Lower leg skin (tissue), 4 donors: ENCODE measurements at regions not wholly inside any gene's neighbourhood (a gene's known extent, or its start where the extent isn't known, plus 50 kb on each side); places are given as distances from the start of the nearest gene placed in this dataset.
"Not testable (repeated sequence)": the region's sequence is repeated elsewhere in the genome, so short reads cannot be mapped to it uniquely, and the experiment has no call there.

Source experiments
- DNase-seq, 2 donors: peaks; one replicate each; pipeline ENCODE4 v3.0.0-alpha.2; 2019; ENCODE audit warnings: low spot score in 2 of 2
- H3K4me3 ChIP-seq: fragments of 200-600 bp; sonication (generic); 2 replicates; pipeline ENCODE4 v1.5.1; 2017; ENCODE audit warnings: mild to moderate bottlenecking, low read depth; ENCODE audit not compliant: poor library complexity, severe bottlenecking
- CTCF ChIP-seq, 3 donors: fragments of 450-650 bp; IDR thresholded peaks; one replicate each; pipeline ENCODE4 v1.5.1; 2016; ENCODE audit warnings: antibody characterized with exemption in 3 of 3, mild to moderate bottlenecking in 3 of 3, moderate library complexity in 2 of 3
- POLR2A ChIP-seq, 2 donors: fragments of 450-650 bp; IDR thresholded peaks; one replicate each; pipeline ENCODE4 v1.6.1; 2016 to 2017; ENCODE audit warnings: antibody characterized with exemption in 2 of 2, mild to moderate bottlenecking in 1 of 2, moderate library complexity in 1 of 2
- WGBS, 2 donors: methylation state at CpG; one replicate each; pipeline ENCODE4 v1.1.5; 2018; 5-methylcytosine and 5-hydroxymethylcytosine counted together
- intact Hi-C: fragments of 100-400 bp; cut with DNase I; formaldehyde crosslinking; loops from one replicate; pipeline ENCODE4 v1.15.0; 2023; ENCODE audit warnings: low total_unique reads

- H3K4me3 ChIP-seq, result no peak overlapping the region
- intact Hi-C loops, result no loop called here
- TF ChIP-seq CTCF (IDR thresholded peaks at IDR 0.05), result no peak
- TF ChIP-seq POLR2A (IDR thresholded peaks at IDR 0.05), result no peak
- no peak for DNase-seq
- 46 to 55% methylated on average over 2 of the region's 2 CpGs for WGBS, 2 donors
Observed at GRCh38 chr2:35220461-35220860, 1135.1 kb upstream of the CRIM1 start.

DNA sequence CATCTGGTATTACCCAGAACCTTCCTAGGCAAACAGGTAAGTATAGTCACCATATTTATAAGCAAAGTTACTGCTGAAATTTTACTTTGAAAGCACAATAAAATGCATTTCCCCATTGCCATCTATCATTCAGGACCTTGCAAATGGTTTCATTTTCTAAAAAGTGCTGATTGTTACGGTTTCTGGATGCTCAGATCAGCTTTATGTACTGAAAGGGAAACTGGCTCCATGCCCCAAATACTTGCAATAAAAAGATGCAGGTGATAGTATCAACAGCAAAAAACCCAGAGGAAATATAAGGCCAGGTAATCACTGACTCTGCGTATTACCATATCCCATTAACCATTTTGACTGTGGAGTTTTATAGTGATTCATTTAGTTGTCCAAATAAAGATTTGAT lies 1150.7 kb upstream of the CRIM1 start:
- no peak for DNase-seq
- WGBS, 2 donors, result 42 to 52% methylated on average over 2 of the region's 2 CpGs

DNA sequence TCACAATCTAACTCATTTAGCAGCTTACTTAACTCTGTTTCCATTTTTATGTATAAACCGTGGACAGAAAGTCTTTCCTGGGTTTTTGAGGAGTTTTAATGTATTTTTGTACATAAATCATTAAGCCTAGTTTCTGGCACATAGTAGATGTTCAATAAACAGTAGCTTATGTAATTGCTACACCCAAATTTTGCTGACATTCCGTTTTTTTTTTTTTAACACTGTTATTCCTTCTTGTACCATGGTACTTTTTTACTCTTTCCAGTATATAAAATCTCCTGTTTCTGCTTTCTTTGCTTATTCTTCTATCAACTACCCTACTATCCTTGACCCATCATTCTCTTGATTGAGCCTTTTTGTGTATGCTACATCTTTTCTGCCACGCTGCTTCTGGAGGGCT lies 1151.3 kb upstream of the CRIM1 start:
- no peak for TF ChIP-seq POLR2A (IDR thresholded peaks at IDR 0.05)
- no peak for TF ChIP-seq CTCF (IDR thresholded peaks at IDR 0.05)
- no peak overlapping the region for H3K4me3 ChIP-seq
- intact Hi-C loops, result no loop called here
- no peak for DNase-seq
- WGBS, 2 donors, result 64 to 68% methylated on average over 3 of the region's 3 CpGs

More for the DNA sequence above, 1150.7 kb upstream of the CRIM1 start:
- no peak for TF ChIP-seq CTCF (IDR thresholded peaks at IDR 0.05)
- no peak for TF ChIP-seq POLR2A (IDR thresholded peaks at IDR 0.05)
- no peak overlapping the region for H3K4me3 ChIP-seq
- intact Hi-C loops, result loop anchor here (5.0 kb wide), 1 partner anchor 552 kb away; no protein-coding TSS in a partner anchor

GRCh38 chr2:35199298-35199697 lies 1156.3 kb upstream of the CRIM1 start:
- no peak overlapping the region for H3K4me3 ChIP-seq
- WGBS, 2 donors, result 60 to 67% methylated on average over 4 of the region's 4 CpGs
- TF ChIP-seq POLR2A (IDR thresholded peaks at IDR 0.05) (no peak), CTCF (IDR thresholded peaks at IDR 0.05) (no peak)
- intact Hi-C loops, result no loop called here
- no peak for DNase-seq

DNA sequence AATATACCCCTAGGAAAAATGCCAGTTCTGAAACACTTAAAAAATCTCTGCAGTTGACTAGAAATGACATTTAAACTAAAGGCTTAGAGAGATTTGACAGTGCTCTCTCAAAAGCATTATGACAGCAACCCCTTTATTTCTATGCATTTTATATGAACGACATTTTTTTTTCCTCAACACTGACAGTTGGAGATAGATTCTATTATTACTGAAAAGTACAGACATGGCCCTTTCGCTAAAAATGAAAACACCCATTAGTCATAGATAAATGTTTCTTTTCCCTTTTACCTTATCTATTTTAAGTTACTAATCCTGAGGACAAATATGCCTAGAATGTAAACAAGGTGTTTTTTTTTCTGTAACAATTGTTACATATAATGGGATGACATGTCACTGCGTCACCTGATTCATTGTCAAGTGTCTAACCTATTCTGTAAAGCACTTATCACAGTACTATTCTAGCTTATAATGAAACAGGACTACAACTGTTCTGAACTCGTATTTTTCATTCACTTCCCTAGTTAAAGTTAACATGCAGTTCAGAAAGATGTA lies 1169.6 kb upstream of the CRIM1 start:
- no peak for DNase-seq
- intact Hi-C loops, result no loop called here
- no peak for TF ChIP-seq CTCF (IDR thresholded peaks at IDR 0.05)
- no peak for TF ChIP-seq POLR2A (IDR thresholded peaks at IDR 0.05)
- WGBS, 2 donors, result 68 to 74% methylated on average over 4 of the region's 4 CpGs
- H3K4me3 ChIP-seq, result no peak overlapping the region

GRCh38 chr2:35184471-35184870 lies 1171.1 kb upstream of the CRIM1 start:
- DNase-seq, result no peak
- WGBS, 2 donors, result 69 to 79% methylated on average over 1 of the region's 1 CpG
- no peak for TF ChIP-seq POLR2A (IDR thresholded peaks at IDR 0.05)
- no peak for TF ChIP-seq CTCF (IDR thresholded peaks at IDR 0.05)
- no peak overlapping the region for H3K4me3 ChIP-seq
- intact Hi-C loops, result no loop called here

- H3K4me3 ChIP-seq, DNase-seq, intact Hi-C loops: not testable (repeated sequence)
- 44 to 49% methylated on average over 5 of the region's 5 CpGs for WGBS, 2 donors
Observed at GRCh38 chr2:35176726-35177125, 1178.9 kb upstream of the CRIM1 start.
